Gastrocnemius medialis (tissue), 4 donors: ENCODE measurements at regions not wholly inside any gene's neighbourhood (a gene's known extent, or its start where the extent isn't known, plus 50 kb on each side); places are given as distances from the start of the nearest gene placed in this dataset.

ENCODE experiments used
- CTCF ChIP-seq, 5 experiments: fragments of 450-650 bp in 3 of 5; fragments of 200-600 bp in 2 of 5; sonication (generic) in 2 of 5; IDR thresholded peaks in 4 of 5; conservative IDR thresholded peaks in 1 of 5; 1 replicate in 4 of 5; 2 replicates in 1 of 5; pipeline ENCODE4 v1.5.1; 2016 to 2019; ENCODE audit warnings: antibody characterized with exemption in 5 of 5, mild to moderate bottlenecking in 3 of 5, moderate library complexity in 3 of 5
- POLR2A ChIP-seq, 2 donors: fragments of 450-650 bp; IDR thresholded peaks; one replicate each; pipeline ENCODE4 v1.6.1; 2017; ENCODE audit warnings: antibody characterized with exemption in 2 of 2, mild to moderate bottlenecking in 2 of 2, moderate library complexity in 2 of 2

DNA sequence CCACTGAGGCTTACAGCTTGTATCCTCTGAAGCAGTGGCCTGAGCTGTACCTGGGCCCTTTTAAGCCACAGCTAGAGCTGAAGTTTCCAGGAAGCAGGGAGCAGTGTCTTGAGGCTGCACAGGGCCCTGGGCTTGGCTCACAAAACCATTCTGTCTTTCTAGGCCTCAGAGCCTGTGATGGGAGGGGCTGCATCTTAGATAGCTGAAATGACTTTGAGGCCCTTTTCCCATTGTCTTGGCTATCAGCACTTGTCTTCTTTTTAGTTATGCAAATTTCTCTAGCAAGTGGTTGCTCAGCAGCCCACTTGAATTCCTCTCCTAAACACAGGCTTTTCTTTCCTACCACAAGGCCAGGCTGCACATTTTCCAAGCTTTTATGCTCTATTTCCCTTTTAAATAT, 864.2 kb downstream of the REEP3 start:
- TF ChIP-seq CTCF (IDR thresholded peaks at IDR 0.05 in 4 of 5, conservative IDR thresholded peaks at IDR 0.05 in 1 of 5) = no peak
- TF ChIP-seq POLR2A (IDR thresholded peaks at IDR 0.05) = no peak
